Uterus (tissue), 3 donors: ENCODE measurements at regions not wholly inside any gene's neighbourhood (a gene's known extent, or its start where the extent isn't known, plus 50 kb on each side); places are given as distances from the start of the nearest gene placed in this dataset.

ENCODE experiments used
- DNase-seq, 2 donors: peaks; one replicate each; pipeline ENCODE4 v3.0.0-alpha.2; 2019 to 2020
- H3K27ac ChIP-seq, 2 donors: fragments of 200-600 bp; sonication (generic); 1 replicate in 1 of 2; 2 replicates in 1 of 2; pipeline ENCODE4 v1.5.1; 2016 to 2018
- H3K27me3 ChIP-seq, 2 donors: fragments of 200-600 bp; sonication (generic); one replicate each; pipeline ENCODE4 v1.5.1; 2018 to 2019; ENCODE audit warnings: control low read depth in 1 of 2
- H3K36me3 ChIP-seq, 2 donors: fragments of 200-600 bp; sonication (generic); one replicate each; pipeline ENCODE4 v1.5.1; 2019; ENCODE audit warnings: control low read depth in 1 of 2
- H3K4me1 ChIP-seq, 2 donors: fragments of 200-600 bp; sonication (generic); one replicate each; pipeline ENCODE4 v1.5.1; 2018 to 2019; ENCODE audit warnings: control low read depth in 1 of 2
- H3K4me3 ChIP-seq, 2 donors: fragments of 200-600 bp; sonication (generic); 1 replicate in 1 of 2; 2 replicates in 1 of 2; pipeline ENCODE4 v1.5.1; 2018 to 2019; ENCODE audit warnings: mild to moderate bottlenecking in 1 of 2
- H3K9me3 ChIP-seq, 2 donors: fragments of 200-600 bp; sonication (generic); one replicate each; pipeline ENCODE4 v1.5.1; 2019; ENCODE audit warnings: control low read depth in 1 of 2
- CTCF ChIP-seq, 4 experiments: fragments of 200-600 bp in 2 of 4; fragments of 450-650 bp in 2 of 4; sonication (generic) in 2 of 4; IDR thresholded peaks; one replicate each; pipeline ENCODE4 v1.5.1; 2016 to 2019; ENCODE audit warnings: antibody characterized with exemption in 4 of 4, mild to moderate bottlenecking in 2 of 4, moderate library complexity in 1 of 4
- POLR2A ChIP-seq, 2 donors: fragments of 450-650 bp; IDR thresholded peaks; one replicate each; pipeline ENCODE4 v1.6.1; 2016; ENCODE audit warnings: antibody characterized with exemption in 2 of 2, mild to moderate bottlenecking in 1 of 2, moderate library complexity in 1 of 2
- intact Hi-C: fragments of 100-400 bp; cut with DNase I; formaldehyde crosslinking; loops from one replicate; pipeline ENCODE4 v1.15.1; 2023; ENCODE audit warnings: low total_unique reads
- donor health status: DM: yes; HTN: yes; CAD: no.

DNA sequence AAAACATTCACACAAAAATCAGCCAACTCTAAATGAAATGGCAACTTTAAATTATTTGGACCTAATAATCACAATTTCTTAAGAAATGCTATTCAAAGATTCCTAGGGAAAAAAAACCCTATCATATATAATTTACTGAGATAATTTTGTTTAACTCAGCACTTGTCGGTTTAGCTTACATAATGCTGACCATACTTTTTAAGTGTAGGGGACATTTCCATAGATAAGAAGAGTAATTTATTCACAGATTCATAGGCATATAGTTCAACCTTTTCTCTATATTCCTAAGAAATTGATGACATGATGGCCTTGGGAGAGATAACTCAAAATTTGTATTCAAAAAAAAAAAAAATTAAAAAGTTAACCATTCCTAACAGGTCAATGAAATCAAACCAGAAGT, 260.8 kb upstream of the PGRMC2 start:
- no peaks in the 10 kb centered on the region for H3K4me1 ChIP-seq
- no peaks in the 10 kb centered on the region for H3K9me3 ChIP-seq
- no peak overlapping the region for H3K27ac ChIP-seq
- intact Hi-C loops, result no loop called here
- no peaks in the 10 kb centered on the region for H3K36me3 ChIP-seq
- no peak for DNase-seq
- TF ChIP-seq POLR2A (IDR thresholded peaks at IDR 0.05) (no peak), CTCF (IDR thresholded peaks at IDR 0.05) (no peak)
- no peak overlapping the region for H3K4me3 ChIP-seq
- no peaks in the 10 kb centered on the region for H3K27me3 ChIP-seq

- H3K27me3 ChIP-seq, result no peaks in the 10 kb centered on the region
- H3K4me1 ChIP-seq, result no peaks in the 10 kb centered on the region
- H3K27ac ChIP-seq, result no peak overlapping the region
- H3K9me3 ChIP-seq, result no peaks in the 10 kb centered on the region
- intact Hi-C loops, result no loop called here
- DNase-seq, result no peak
- TF ChIP-seq CTCF (IDR thresholded peaks at IDR 0.05) (no peak), POLR2A (IDR thresholded peaks at IDR 0.05) (no peak)
- no peaks in the 10 kb centered on the region for H3K36me3 ChIP-seq
- H3K4me3 ChIP-seq, result no peak overlapping the region
Measured at GRCh38 chr4:128544272-128544671, 256.7 kb upstream of the PGRMC2 start.

GRCh38 chr4:128543696-128544095, 256.1 kb upstream of the PGRMC2 start:
- DNase-seq, result no peak

GRCh38 chr4:128542047-128542446, 254.4 kb upstream of the PGRMC2 start:
- TF ChIP-seq POLR2A (IDR thresholded peaks at IDR 0.05) (no peak), CTCF (IDR thresholded peaks at IDR 0.05) (no peak)
- H3K9me3 ChIP-seq, result no peaks in the 10 kb centered on the region
- no peaks in the 10 kb centered on the region for H3K4me1 ChIP-seq
- intact Hi-C loops, result no loop called here
- H3K4me3 ChIP-seq, result no peak overlapping the region
- no peaks in the 10 kb centered on the region for H3K27me3 ChIP-seq
- no peak overlapping the region for H3K27ac ChIP-seq
- H3K36me3 ChIP-seq, result no peaks in the 10 kb centered on the region
- no peak for DNase-seq

More at GRCh38 chr4:128543696-128544095, 256.1 kb upstream of the PGRMC2 start:
- Histone ChIP-seq H3K4me1 (no peaks in the 10 kb centered on the region), H3K9me3 (no peaks in the 10 kb centered on the region), H3K36me3 (no peaks in the 10 kb centered on the region), H3K27me3 (no peaks in the 10 kb centered on the region), H3K27ac (no peak overlapping the region), H3K4me3 (no peak overlapping the region)
- no peak for TF ChIP-seq CTCF (IDR thresholded peaks at IDR 0.05)
- no peak for TF ChIP-seq POLR2A (IDR thresholded peaks at IDR 0.05)
- intact Hi-C loops, result no loop called here

- Histone ChIP-seq H3K36me3 (no peaks in the 10 kb centered on the region), H3K4me1 (no peaks in the 10 kb centered on the region), H3K9me3 (no peaks in the 10 kb centered on the region), H3K27me3 (no peaks in the 10 kb centered on the region), H3K27ac (no peak overlapping the region), H3K4me3 (no peak overlapping the region)
- TF ChIP-seq POLR2A (IDR thresholded peaks at IDR 0.05), result no peak
- TF ChIP-seq CTCF (IDR thresholded peaks at IDR 0.05), result no peak
- intact Hi-C loops, result no loop called here
- no peak for DNase-seq
Measured at GRCh38 chr4:128540122-128540521, 252.5 kb upstream of the PGRMC2 start.
